WTC11 (cell line): ENCODE measurements at regions not wholly inside any gene's neighbourhood (a gene's known extent, or its start where the extent isn't known, plus 50 kb on each side); places are given as distances from the start of the nearest gene placed in this dataset.

Experiments used
- ATAC-seq: fragments of 200-7000 bp; cut with Tn5 transposase; 2 replicates; pipeline ENCODE4 v1.10.0; 2021; ENCODE audit warnings: mild to moderate bottlenecking, moderate library complexity
- CTCF ChIA-PET: fragments of 300-600 bp; sonication (Branson Sonifier 250); formaldehyde crosslinking; loops from one replicate; lab custom pipeline; 2021; ENCODE audit warnings: antibody characterized with exemption; lab: Charles Lee
- POLR2A ChIA-PET: fragments of 350-600 bp; sonication (Branson Sonifier 250); formaldehyde crosslinking; loops from one replicate; lab custom pipeline; 2021; ENCODE audit warnings: antibody characterized with exemption; lab: Charles Lee
- DNase-seq: peaks from one replicate; pipeline ENCODE4 v3.0.0; 2021; ENCODE audit warnings: low spot score
- H3K27ac Mint-ChIP-seq: 2 replicates; pipeline ENCODE4 v1.8.0; 2021; ENCODE audit warnings: mixed read lengths
- H3K27me3 Mint-ChIP-seq: 2 replicates; pipeline ENCODE4 v1.8.0; 2021; ENCODE audit warnings: low read depth, mild to moderate bottlenecking, moderate library complexity, mixed read lengths
- H3K36me3 Mint-ChIP-seq: 2 replicates; pipeline ENCODE4 v1.8.0; 2021; ENCODE audit warnings: mixed read lengths
- H3K4me1 Mint-ChIP-seq: 2 replicates; pipeline ENCODE4 v1.8.0; 2022; ENCODE audit warnings: mixed read lengths
- H3K4me3 Mint-ChIP-seq: 2 replicates; pipeline ENCODE4 v1.8.0; 2021; ENCODE audit warnings: mild to moderate bottlenecking, moderate library complexity, mixed read lengths
- H3K9me3 Mint-ChIP-seq: 2 replicates; pipeline ENCODE4 v1.8.0; 2021; ENCODE audit warnings: mixed read lengths
- AFF4 ChIP-seq: sonication (generic); formaldehyde crosslinking; IDR thresholded peaks from 2 replicates; pipeline ENCODE4 v1.8.1; 2023; ENCODE audit warnings: mild to moderate bottlenecking, missing genetic modification reagents, borderline replicate concordance
- ATF1 ChIP-seq: sonication (generic); formaldehyde crosslinking; IDR thresholded peaks from 2 replicates; pipeline ENCODE4 v1.8.1; 2023; ENCODE audit warnings: mild to moderate bottlenecking, moderate library complexity, missing genetic modification reagents
- CREM ChIP-seq: sonication (generic); formaldehyde crosslinking; IDR thresholded peaks from 2 replicates; pipeline ENCODE4 v1.8.1; 2022; ENCODE audit warnings: mild to moderate bottlenecking, missing genetic modification reagents, moderate library complexity
- CTCF ChIP-seq: fragments of 200-600 bp; IDR thresholded peaks from 2 replicates; pipeline ENCODE4 v1.8.0; 2022; ENCODE audit warnings: antibody characterized with exemption
- ESRRA ChIP-seq: sonication (generic); formaldehyde crosslinking; IDR thresholded peaks from 2 replicates; pipeline ENCODE4 v1.8.1; 2022; ENCODE audit warnings: mild to moderate bottlenecking, missing genetic modification reagents, borderline replicate concordance
- FOXJ3 ChIP-seq: sonication (generic); formaldehyde crosslinking; IDR thresholded peaks from 2 replicates; pipeline ENCODE4 v1.9.0; 2021; ENCODE audit warnings: missing genetic modification reagents, mild to moderate bottlenecking, borderline replicate concordance
- GABPB1 ChIP-seq: sonication (generic); formaldehyde crosslinking; IDR thresholded peaks from 2 replicates; pipeline ENCODE4 v1.8.1; 2023; ENCODE audit warnings: mild to moderate bottlenecking, missing genetic modification reagents
- HMGA2 ChIP-seq: fragments of 250-450 bp; sonication (Bioruptor Pico); IDR thresholded peaks from 2 replicates; pipeline ENCODE4 v1.4.0; 2021; ENCODE audit warnings: mild to moderate bottlenecking, moderate library complexity
- HMGXB4 ChIP-seq: sonication (generic); formaldehyde crosslinking; IDR thresholded peaks from 2 replicates; pipeline ENCODE4 v1.8.1; 2023; ENCODE audit warnings: mild to moderate bottlenecking, moderate library complexity, missing genetic modification reagents
- JAZF1 ChIP-seq: fragments of 250-450 bp; sonication (Bioruptor Pico); IDR thresholded peaks from 2 replicates; pipeline ENCODE4 v1.9.0; 2021; ENCODE audit warnings: moderate library complexity, mild to moderate bottlenecking, inconsistent platforms
- MAX ChIP-seq: sonication (generic); formaldehyde crosslinking; IDR thresholded peaks from 2 replicates; pipeline ENCODE4 v1.8.0; 2022; ENCODE audit warnings: mild to moderate bottlenecking, missing genetic modification reagents
- PRDM15 ChIP-seq: sonication (generic); formaldehyde crosslinking; IDR thresholded peaks from 2 replicates; pipeline ENCODE4 v1.8.0; 2022; ENCODE audit warnings: missing genetic modification reagents
- RORB ChIP-seq: fragments of 250-450 bp; sonication (Bioruptor Pico); IDR thresholded peaks from 2 replicates; pipeline ENCODE4 v1.9.0; 2021; ENCODE audit warnings: mild to moderate bottlenecking
- SP1 ChIP-seq: sonication (generic); formaldehyde crosslinking; conservative IDR thresholded peaks from 2 replicates; pipeline ENCODE4 v1.8.1; 2022; ENCODE audit warnings: missing genetic modification reagents
- TCF7 ChIP-seq: sonication (generic); formaldehyde crosslinking; IDR thresholded peaks from 2 replicates; pipeline ENCODE4 v1.8.0; 2022; ENCODE audit warnings: mild to moderate bottlenecking, low read depth, missing genetic modification reagents, moderate library complexity
- USF2 ChIP-seq: sonication (generic); formaldehyde crosslinking; IDR thresholded peaks from 2 replicates; pipeline ENCODE4 v1.8.1; 2023; ENCODE audit warnings: mild to moderate bottlenecking, missing genetic modification reagents, moderate library complexity
- ZMAT4 ChIP-seq: fragments of 250-450 bp; sonication (Bioruptor Pico); IDR thresholded peaks from 2 replicates; pipeline ENCODE4 v1.9.0; 2021; ENCODE audit warnings: mild to moderate bottlenecking
- ZNF219 ChIP-seq: sonication (generic); formaldehyde crosslinking; IDR thresholded peaks from 2 replicates; pipeline ENCODE4 v1.8.0; 2023; ENCODE audit warnings: missing genetic modification reagents, mild to moderate bottlenecking, borderline replicate concordance
- ZNF232 ChIP-seq: sonication (generic); formaldehyde crosslinking; IDR thresholded peaks from 2 replicates; pipeline ENCODE4 v1.8.0; 2022; ENCODE audit warnings: mild to moderate bottlenecking, missing genetic modification reagents
- ZNF423 ChIP-seq: fragments of 250-450 bp; sonication (Bioruptor Pico); IDR thresholded peaks from 2 replicates; pipeline ENCODE4 v2.1.2; 2022; ENCODE audit warnings: mild to moderate bottlenecking, moderate library complexity

GRCh38 chr9:129313331-129313955 lies 135.4 kb upstream of the IER5L start:
- CTCF ChIA-PET, result no interaction called here
- Mint-ChIP-seq H3K27me3 (peaks cover 5% of the 10 kb centered on the region; the same call in 1 of the 2 replicates), H3K36me3 (no peaks in the 10 kb centered on the region), H3K4me3 (no peak overlapping the region), H3K27ac (no peak overlapping the region), H3K4me1 (peaks cover 5% of the 10 kb centered on the region), H3K9me3 (peaks cover 15% of the 10 kb centered on the region)
- DNase-seq (no peak), ATAC-seq (no peak)
- POLR2A ChIA-PET, result no interaction called here
- TF ChIP-seq FOXJ3 (CRISPR knock-in tag), result no peak
- TF ChIP-seq CTCF, result no peak
- TF ChIP-seq CREM, result no peak
- no peak for TF ChIP-seq ZNF232 (CRISPR knock-in tag)
- TF ChIP-seq TCF7 (CRISPR knock-in tag), result no peak
- TF ChIP-seq PRDM15 (CRISPR knock-in tag), result no peak
- no peak for TF ChIP-seq MAX (CRISPR knock-in tag)
- no peak for TF ChIP-seq HMGA2 (CRISPR knock-in tag)
- TF ChIP-seq SP1 (CRISPR knock-in tag), result no peak
- no peak for TF ChIP-seq ZMAT4 (CRISPR knock-in tag)
- TF ChIP-seq RORB (CRISPR knock-in tag), result no peak
- no peak for TF ChIP-seq ZNF219
- no peak for TF ChIP-seq ESRRA (CRISPR knock-in tag)
- no peak for TF ChIP-seq ZNF423 (CRISPR knock-in tag)
- no peak for TF ChIP-seq GABPB1
- no peak for TF ChIP-seq ATF1 (CRISPR knock-in tag)
- TF ChIP-seq HMGXB4 (CRISPR knock-in tag), result no peak
- no peak for TF ChIP-seq USF2 (CRISPR knock-in tag)
- no peak for TF ChIP-seq AFF4 (CRISPR knock-in tag)
- TF ChIP-seq JAZF1 (CRISPR knock-in tag), result no peak
